Stimulated activated CD8-positive, alpha-beta memory T cell treated with anti-CD3 and anti-CD28 coated beads, Interleukin-12 subunit alpha, Interleukin-12 subunit beta, amount 100 ng/mL, for 24 hours (primary cell): ENCODE measurements at regions not wholly inside any gene's neighbourhood (a gene's known extent, or its start where the extent isn't known, plus 50 kb on each side); places are given as distances from the start of the nearest gene placed in this dataset.

Experiments
- DNase-seq: peaks from one replicate; pipeline ENCODE4 v3.0.0-alpha.2; 2020; ENCODE audit errors: extremely low read depth

GRCh38 chr2:129727286-129727685 is 252.2 kb upstream of the RAB6C start:
- DNase-seq = no peak

DNA sequence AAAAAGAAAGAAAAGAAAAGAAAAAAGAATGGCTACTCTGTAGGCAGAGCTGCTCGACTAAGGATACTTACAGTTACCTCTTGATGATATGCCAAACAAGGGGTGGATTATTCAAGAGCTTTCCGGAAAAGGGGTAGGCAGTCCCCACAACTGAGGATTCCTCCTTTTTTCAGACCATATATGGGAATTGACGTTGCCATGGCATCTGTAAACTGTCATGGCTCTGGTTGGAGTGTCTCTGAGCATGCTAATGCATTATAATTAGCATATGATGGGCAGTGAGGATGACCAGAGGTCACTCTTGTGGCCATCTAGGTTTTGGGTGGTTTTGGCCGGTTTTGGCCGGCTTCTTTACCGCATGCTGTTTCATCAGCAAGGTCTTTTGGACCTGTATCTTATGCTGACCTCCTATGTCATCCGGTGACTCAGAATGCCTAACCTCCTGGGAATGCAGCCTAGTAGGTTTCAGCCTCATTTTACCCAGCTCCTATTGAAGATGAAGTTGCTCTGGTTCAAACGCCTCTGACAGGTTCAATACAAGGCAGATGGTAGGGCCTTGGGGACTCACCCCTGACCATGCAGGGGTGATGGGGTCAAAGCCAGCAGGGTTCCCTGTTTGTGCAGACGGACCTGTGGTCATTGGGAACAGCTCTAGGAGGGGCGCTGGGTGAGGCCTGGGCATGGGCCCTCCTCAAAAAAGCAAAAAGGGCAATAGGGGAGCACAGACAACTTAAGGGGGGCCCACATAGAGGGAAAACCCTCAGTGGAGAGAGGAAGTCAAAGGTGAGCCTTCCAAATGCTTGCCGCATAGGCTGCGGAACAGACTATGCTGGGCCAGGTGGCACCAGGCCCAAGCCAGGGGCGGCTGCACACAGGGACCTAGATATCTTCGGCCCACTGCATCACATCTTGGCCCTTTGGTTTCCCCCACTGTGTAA is 251.2 kb upstream of the RAB6C start:
- no peak for DNase-seq

- DNase-seq = no peak
These were observed 250.5 kb upstream of the RAB6C start for GRCh38 chr2:129729011-129729410.

DNA sequence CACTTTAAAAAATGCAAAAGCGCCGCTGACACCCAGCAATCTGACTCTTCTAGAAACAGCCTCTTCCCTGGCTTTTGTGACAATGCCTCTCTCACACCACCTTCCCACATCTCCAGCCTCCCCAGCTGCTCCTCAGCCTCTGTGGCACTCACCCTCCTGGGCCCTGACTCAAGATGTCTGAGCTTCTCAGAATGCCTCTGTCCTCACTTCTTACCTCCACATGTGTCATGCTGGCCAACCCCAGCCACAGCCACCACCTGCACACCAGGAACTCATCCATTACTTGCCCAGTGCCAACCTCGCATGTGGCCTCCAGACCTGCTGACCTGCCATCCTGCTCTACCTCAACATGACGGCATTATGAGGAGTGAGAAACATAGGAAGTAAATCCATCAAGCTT is 249.8 kb upstream of the RAB6C start:
- DNase-seq = no peak

- no peak for DNase-seq
These were observed 248.5 kb upstream of the RAB6C start for GRCh38 chr2:129730979-129731378.

GRCh38 chr2:129731907-129732629 is 247.4 kb upstream of the RAB6C start:
- no peak for DNase-seq

GRCh38 chr2:129732630-129733026 is 246.8 kb upstream of the RAB6C start:
- no peak for DNase-seq

GRCh38 chr2:129733041-129733440 is 246.4 kb upstream of the RAB6C start:
- no peak for DNase-seq

DNA sequence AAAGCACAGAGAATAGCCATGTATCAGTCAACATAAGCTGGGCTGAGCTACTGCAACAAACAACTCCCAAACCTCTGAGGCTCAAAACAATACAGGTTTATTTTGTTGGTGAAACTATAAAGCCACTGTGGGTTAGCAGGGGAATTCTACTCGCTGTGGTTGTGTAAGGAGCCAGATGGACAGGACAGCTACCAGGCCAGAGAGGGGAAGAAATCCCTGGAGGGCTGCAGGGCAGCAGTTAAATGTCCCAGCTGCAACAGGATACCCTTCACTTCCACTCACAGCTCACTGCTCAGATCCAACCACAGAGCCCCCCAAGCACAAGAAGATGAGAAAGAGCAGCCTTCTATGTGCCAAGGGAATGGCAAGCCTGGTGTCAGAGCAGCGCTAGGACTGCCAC is 245.9 kb upstream of the RAB6C start:
- no peak for DNase-seq

DNA sequence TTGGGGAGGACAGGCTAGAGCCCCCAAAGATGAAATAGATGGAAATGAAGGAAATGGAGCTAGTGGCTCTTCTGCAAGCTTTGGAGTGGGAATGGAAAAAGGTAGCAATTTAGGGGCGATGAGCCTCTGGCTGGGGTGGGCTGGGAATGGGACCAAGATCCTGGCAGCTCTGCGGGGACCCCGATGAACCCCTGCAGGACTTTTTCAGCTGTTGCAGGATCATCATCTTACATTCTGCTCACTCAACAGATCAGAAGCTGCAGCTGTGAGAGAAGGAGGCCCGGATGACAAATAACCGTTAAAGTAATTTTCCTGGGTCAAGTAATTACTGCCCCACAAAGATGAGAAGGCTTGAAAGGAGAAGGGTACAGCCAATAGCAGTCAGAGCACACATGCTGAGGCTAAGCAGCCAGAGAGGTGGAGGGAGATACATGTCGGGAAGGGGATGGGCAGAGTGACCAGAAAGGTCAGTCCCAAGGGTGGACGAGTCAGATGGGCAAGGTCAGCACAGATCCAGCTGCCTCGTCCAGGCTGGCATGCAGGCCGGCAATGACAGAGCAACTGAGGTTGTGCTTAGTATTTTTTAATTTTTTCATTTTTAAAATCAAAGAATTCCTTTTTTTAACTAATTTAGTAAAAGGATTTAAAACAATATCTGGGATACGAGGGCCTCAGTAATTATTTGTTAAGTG is 245.0 kb upstream of the RAB6C start:
- no peak for DNase-seq

- no peak for DNase-seq
These were observed 243.9 kb upstream of the RAB6C start for GRCh38 chr2:129735576-129735975.

GRCh38 chr2:129737660-129738527 is 241.6 kb upstream of the RAB6C start:
- no peak for DNase-seq

DNA sequence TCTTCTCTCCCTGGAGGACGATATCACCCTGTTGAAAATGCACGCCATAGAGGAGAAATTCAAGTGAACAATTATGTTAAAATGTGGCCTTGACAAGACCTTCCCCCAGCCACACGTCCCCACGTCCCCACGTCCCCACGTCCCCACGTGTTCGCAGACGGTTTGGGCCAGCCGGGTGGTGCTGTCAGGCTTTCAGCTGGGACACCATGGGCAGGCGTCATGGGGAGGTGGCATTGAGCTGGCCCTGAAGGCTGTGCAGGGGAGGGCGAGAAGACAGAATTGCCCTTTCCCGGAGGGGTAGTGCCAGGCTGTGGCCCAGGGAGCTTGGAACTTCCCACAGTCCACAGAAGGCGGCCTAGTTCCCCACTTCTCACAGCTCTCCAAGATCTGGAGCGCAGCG is 240.7 kb upstream of the RAB6C start:
- no peak for DNase-seq

GRCh38 chr2:129740504-129740903 is 239.0 kb upstream of the RAB6C start:
- no peak for DNase-seq

DNA sequence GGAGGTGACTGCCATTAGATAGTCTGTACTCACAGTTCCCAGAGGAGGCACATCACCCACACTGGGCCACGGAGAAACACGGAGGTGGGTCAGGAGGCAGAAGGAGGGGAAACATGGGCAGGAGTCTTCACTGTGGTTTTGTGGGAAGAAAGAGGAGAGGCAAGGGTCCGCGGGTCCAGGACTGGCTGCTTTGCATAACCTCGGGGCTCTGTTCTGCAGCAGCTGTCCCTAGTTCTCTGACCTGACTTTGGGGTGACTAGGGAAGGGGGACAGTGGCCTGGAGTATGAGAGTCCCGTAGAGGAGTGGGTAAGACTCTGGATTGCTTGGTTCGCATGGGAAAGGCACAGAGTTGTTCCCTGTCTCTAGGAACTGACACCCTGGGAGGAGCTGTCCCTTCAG is 238.3 kb upstream of the RAB6C start:
- DNase-seq = no peak

GRCh38 chr2:129741623-129742022 is 237.8 kb upstream of the RAB6C start:
- DNase-seq = no peak

GRCh38 chr2:129742415-129743180 is 236.9 kb upstream of the RAB6C start:
- DNase-seq = no peak

DNA sequence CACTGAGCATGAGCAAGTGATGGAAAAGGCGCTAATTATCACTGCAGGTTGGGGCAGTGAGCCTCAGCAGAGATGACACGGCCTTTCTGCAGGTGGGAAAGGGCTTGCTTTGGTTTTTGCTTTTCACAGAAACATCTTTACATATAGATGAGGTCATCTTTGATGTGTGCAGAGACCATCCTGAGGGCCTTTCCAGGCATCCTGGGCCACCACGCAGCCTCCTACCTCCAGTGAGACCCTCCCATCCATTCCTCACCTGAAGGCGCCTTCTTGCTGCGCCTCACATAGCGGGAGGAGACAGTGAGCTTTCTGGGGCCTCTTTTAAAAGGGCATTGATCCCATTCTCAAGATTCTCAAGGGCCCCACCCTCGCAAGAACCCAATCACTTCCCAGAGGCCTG is 235.3 kb upstream of the RAB6C start:
- no peak for DNase-seq

GRCh38 chr2:129744649-129745048 is 234.8 kb upstream of the RAB6C start:
- no peak for DNase-seq

GRCh38 chr2:129747500-129748125 is 231.9 kb upstream of the RAB6C start:
- DNase-seq = no peak
